Keratinocyte (primary cell): ENCODE measurements at regions not wholly inside any gene's neighbourhood (a gene's known extent, or its start where the extent isn't known, plus 50 kb on each side); places are given as distances from the start of the nearest gene placed in this dataset.
A peak's percentile ranks its signal among the peaks of the same experiment; 100 is the strongest.
"Not testable (repeated sequence)": the region's sequence is repeated elsewhere in the genome, so short reads cannot be mapped to it uniquely, and the experiment has no call there.

Source experiments
- DNase-seq: peaks from one replicate; pipeline ENCODE4 v3.0.0-alpha.2; 2011; ENCODE audit warnings: low read depth, missing footprints, low spot score
- FAIRE-seq: peaks from 2 replicates; lab custom pipeline; 2011; peaks lifted over from hg19 to GRCh38; lab: Jason Lieb, UNC
- H2AFZ ChIP-seq: 2 replicates; pipeline ENCODE4 v1.6.0; 2012; ENCODE audit warnings: low read length, control low read depth, inconsistent platforms; ENCODE audit not compliant: control insufficient read depth
- H3K27ac ChIP-seq: 2 replicates; pipeline ENCODE4 v1.5.1; 2011; ENCODE audit warnings: low read length; ENCODE audit not compliant: control insufficient read depth, insufficient read depth
- H3K27me3 ChIP-seq: 3 replicates; pipeline ENCODE4 v1.6.0; 2011; ENCODE audit warnings: low read length; ENCODE audit not compliant: control insufficient read depth, insufficient read depth; ENCODE audit errors: extremely low read depth
- H3K36me3 ChIP-seq, 2 experiments: 2 replicates in 1 of 2; 3 replicates in 1 of 2; pipeline ENCODE4 v1.5.1; 2011; ENCODE audit warnings: low read length in 2 of 2, mild to moderate bottlenecking in 1 of 2; ENCODE audit not compliant: control insufficient read depth in 2 of 2, insufficient read depth in 2 of 2; ENCODE audit errors: extremely low read depth in 1 of 2
- H3K4me1 ChIP-seq: 3 replicates; pipeline ENCODE4 v1.5.1; 2011; ENCODE audit warnings: low read length; ENCODE audit not compliant: control insufficient read depth, insufficient read depth; ENCODE audit errors: extremely low read depth
- H3K4me2 ChIP-seq: 3 replicates; pipeline ENCODE4 v1.6.0; 2011; ENCODE audit warnings: low read depth, low read length; ENCODE audit not compliant: control insufficient read depth, insufficient read depth; ENCODE audit errors: extremely low read depth
- H3K4me3 ChIP-seq, 3 experiments: fragments of 200-600 bp in 1 of 3; sonication (generic) in 1 of 3; 2 replicates in 2 of 3; 3 replicates in 1 of 3; pipeline ENCODE4 v1.5.1; 2011 to 2016; ENCODE audit warnings: low read length in 3 of 3, mild to moderate bottlenecking in 3 of 3, control low read depth in 2 of 3, inconsistent platforms in 1 of 3, low read depth in 1 of 3, mixed read lengths in 1 of 3, mixed run types in 1 of 3, moderate library complexity in 1 of 3; ENCODE audit not compliant: control insufficient read depth in 2 of 3, insufficient read depth in 2 of 3; ENCODE audit errors: extremely low read depth in 1 of 3
- H3K79me2 ChIP-seq: 2 replicates; pipeline ENCODE4 v1.6.0; 2012; ENCODE audit warnings: low read length; ENCODE audit not compliant: control insufficient read depth, insufficient read depth
- H3K9ac ChIP-seq: 3 replicates; pipeline ENCODE4 v1.6.0; 2011; ENCODE audit warnings: low read length; ENCODE audit not compliant: control insufficient read depth, insufficient read depth; ENCODE audit errors: extremely low read depth
- H3K9me1 ChIP-seq: 3 replicates; pipeline ENCODE4 v1.6.0; 2011; ENCODE audit warnings: low read length; ENCODE audit not compliant: control insufficient read depth, insufficient read depth; ENCODE audit errors: extremely low read depth
- H3K9me3 ChIP-seq: 2 replicates; pipeline ENCODE4 v1.5.1; 2012; ENCODE audit warnings: low read depth, low read length; ENCODE audit not compliant: control insufficient read depth
- H4K20me1 ChIP-seq: 3 replicates; pipeline ENCODE4 v1.6.0; 2011; ENCODE audit warnings: low read length; ENCODE audit not compliant: control insufficient read depth, insufficient read depth; ENCODE audit errors: extremely low read depth
- CTCF ChIP-seq, 3 experiments: IDR thresholded peaks in 1 of 3; conservative IDR thresholded peaks in 1 of 3; optimal IDR thresholded peaks in 1 of 3; 2 replicates in 2 of 3; 3 replicates in 1 of 3; pipeline versions ENCODE3 to v1.5.1; 2011; ENCODE audit warnings: low read length in 3 of 3, mild to moderate bottlenecking in 3 of 3, moderate library complexity in 2 of 3, control low read depth in 1 of 3, inconsistent platforms in 1 of 3; ENCODE audit not compliant: insufficient read depth in 2 of 3; ENCODE audit errors: extremely low read depth in 1 of 3
- EZH2 ChIP-seq: IDR thresholded peaks from one replicate; pipeline ENCODE4 v1.6.1; 2012; ENCODE audit warnings: inconsistent platforms, mild to moderate bottlenecking, low read length, moderate library complexity
- dilution Hi-C: fragments of 300-500 bp; cut with MboI; formaldehyde crosslinking; loops from one replicate; pipeline ENCODE4 v1.7.0; 2020; ENCODE audit warnings: low sequenced_read_pairs; ENCODE audit not compliant: extremely low pct_ligation_motif_present

DNA sequence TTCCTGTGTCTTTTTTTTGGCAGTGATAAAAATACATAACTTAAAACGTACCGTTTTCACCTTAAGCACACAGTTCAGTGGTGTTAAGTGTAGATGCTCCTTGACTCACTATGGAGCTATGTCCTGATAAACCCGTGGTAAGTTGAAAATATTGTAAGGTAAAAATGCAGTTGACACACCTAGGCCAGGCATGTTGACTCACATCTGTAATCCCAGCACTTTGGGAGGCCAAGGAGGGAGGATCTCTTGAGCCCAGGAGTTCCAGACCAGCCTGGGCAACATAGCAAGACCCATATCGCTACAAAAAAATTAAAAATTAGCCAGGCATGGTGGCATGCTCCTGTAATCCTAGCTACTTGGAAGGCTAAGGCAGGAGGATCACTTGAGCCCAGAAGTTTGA is 73.6 kb upstream of the COG2 start:
- DNase-seq (no peak), FAIRE-seq (no peak)
- Histone ChIP-seq H3K4me1 (peaks cover 3% of the 10 kb centered on the region), H3K36me3 (no peaks in the 10 kb centered on the region), H4K20me1 (no peaks in the 10 kb centered on the region), H3K9me3 (no peaks in the 10 kb centered on the region), H3K9ac (no peak overlapping the region), H2AFZ (no peak overlapping the region), H3K4me3 (no peak overlapping the region), H3K4me2 (no peak overlapping the region), H3K79me2 (no peaks in the 10 kb centered on the region), H3K27ac (no peak overlapping the region), H3K9me1 (no peaks in the 10 kb centered on the region), H3K27me3 (peaks cover 16% of the 10 kb centered on the region)
- dilution Hi-C loops, result no loop called here
- TF ChIP-seq EZH2, result no peak

- H3K4me3 ChIP-seq, result no peak overlapping the region
- dilution Hi-C loops, result no loop called here
- H3K4me1 ChIP-seq, result peaks cover 3% of the 10 kb centered on the region
- no peak overlapping the region for H2AFZ ChIP-seq
- H3K27me3 ChIP-seq, result peaks cover 19% of the 10 kb centered on the region
- H3K9me3 ChIP-seq, result no peaks in the 10 kb centered on the region
- H4K20me1 ChIP-seq, result no peaks in the 10 kb centered on the region
- no peaks in the 10 kb centered on the region for H3K36me3 ChIP-seq
- H3K4me2 ChIP-seq, result no peak overlapping the region
- FAIRE-seq, result no peak
- TF ChIP-seq CTCF (optimal IDR thresholded peaks at IDR 0.05 in 1 of 3, IDR thresholded peaks at IDR 0.05 in 1 of 3, conservative IDR thresholded peaks at IDR 0.05 in 1 of 3; ENCODE audit: extremely low read depth in 1 of 3, insufficient read depth in 2 of 3, low read length in 3 of 3) (peak; percentile 37 to 59 (median 39)), EZH2 (no peak)
- H3K79me2 ChIP-seq, result no peaks in the 10 kb centered on the region
- no peak overlapping the region for H3K9ac ChIP-seq
- peak overlapping the region; percentile 27 for H3K27ac ChIP-seq
- H3K9me1 ChIP-seq, result no peaks in the 10 kb centered on the region
- no peak for DNase-seq
Measured at GRCh38 chr1:230568008-230568407, 74.3 kb upstream of the COG2 start.

DNA sequence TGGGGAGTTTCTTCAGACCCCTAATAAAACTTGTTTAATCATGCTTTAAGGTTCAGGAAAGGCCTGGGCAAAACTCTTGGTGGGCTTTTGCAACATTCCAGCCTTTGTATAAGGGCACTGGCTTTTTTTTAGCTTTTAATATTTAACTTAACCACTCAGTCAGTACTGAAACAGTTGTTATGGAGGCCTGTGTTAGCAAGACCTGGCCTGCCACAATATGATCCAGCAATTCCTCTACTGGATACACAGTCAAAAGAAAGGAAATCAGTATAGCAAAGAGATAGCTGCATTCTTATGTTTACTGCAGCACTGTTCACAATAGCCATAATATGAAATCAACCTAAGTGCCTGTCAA is 75.1 kb upstream of the COG2 start:
- Histone ChIP-seq H3K4me3 (no peak overlapping the region), H3K36me3 (no peaks in the 10 kb centered on the region), H2AFZ (no peak overlapping the region), H4K20me1 (no peaks in the 10 kb centered on the region), H3K79me2 (no peaks in the 10 kb centered on the region), H3K4me2 (no peak overlapping the region), H3K27me3 (peaks cover 25% of the 10 kb centered on the region), H3K9ac (no peak overlapping the region), H3K9me3 (no peaks in the 10 kb centered on the region), H3K27ac (no peak overlapping the region), H3K9me1 (no peaks in the 10 kb centered on the region), H3K4me1 (peaks cover 3% of the 10 kb centered on the region)
- FAIRE-seq, result no peak
- TF ChIP-seq CTCF (optimal IDR thresholded peaks at IDR 0.05 in 1 of 3, IDR thresholded peaks at IDR 0.05 in 1 of 3, conservative IDR thresholded peaks at IDR 0.05 in 1 of 3; ENCODE audit: extremely low read depth in 1 of 3, insufficient read depth in 2 of 3, low read length in 3 of 3) (no peak), EZH2 (no peak)
- DNase-seq, result no peak
- dilution Hi-C loops, result no loop called here

GRCh38 chr1:230566532-230567220 is 75.6 kb upstream of the COG2 start:
- FAIRE-seq, H3K4me1 ChIP-seq, H3K4me2 ChIP-seq, H3K79me2 ChIP-seq, H3K9ac ChIP-seq, H3K27ac ChIP-seq, H3K36me3 ChIP-seq, dilution Hi-C loops, DNase-seq, H3K4me3 ChIP-seq, H3K9me1 ChIP-seq, H4K20me1 ChIP-seq, H3K9me3 ChIP-seq, H2AFZ ChIP-seq: not testable (repeated sequence)
- peaks cover 26% of the 10 kb centered on the region for H3K27me3 ChIP-seq
